K562 (cell line): ENCODE measurements at regions not wholly inside any gene's neighbourhood (a gene's known extent, or its start where the extent isn't known, plus 50 kb on each side); places are given as distances from the start of the nearest gene placed in this dataset.

Source experiments
- ATAC-seq: fragments of 200-7000 bp; cut with Tn5 transposase; 3 replicates; pipeline ENCODE4 v1.9.1; 2020; ENCODE audit warnings: moderate library complexity
- BruUV-seq: library from RNA; stranded (reverse); fragments of 400-500 nt; replicated peaks from 2 replicates; lab custom pipeline; 2021; lab: Mats Ljungman, UMichigan
- CTCF ChIA-PET: fragments of 300-600 bp; formaldehyde crosslinking; extraction: SDS; loops from one replicate; lab custom pipeline; 2021; ENCODE audit warnings: low intra/inter-chr PET ratio; lab: Yijun Ruan, JAX
- POLR2A ChIA-PET: fragments of 300-600, 350-650 bp; sonication (Branson Sonifier 250); formaldehyde crosslinking; extraction: SDS; loops from one replicate; lab custom pipeline; 2021; ENCODE audit warnings: antibody characterized with exemption, inconsistent platforms; lab: Yijun Ruan, JAX
- DNase-seq, 4 experiments: peaks; one replicate each; pipeline versions ENCODE4 v3.0.0 to v3.0.0-alpha.2; 2011 to 2018; ENCODE audit warnings: low spot score in 3 of 4, mixed read lengths in 3 of 4; ENCODE audit errors: extremely low read depth in 1 of 4
- FAIRE-seq: peaks from 2 replicates; lab custom pipeline; 2011; peaks lifted over from hg19 to GRCh38; lab: Jason Lieb, UNC
- H2AFZ ChIP-seq: 2 replicates; pipeline ENCODE4 v1.6.0; 2011; ENCODE audit warnings: low read depth, low read length, control low read depth, inconsistent platforms
- H3K27ac ChIP-seq: fragments of 200-600 bp; 3 replicates; pipeline ENCODE4 v1.8.0; 2011; ENCODE audit warnings: low read depth, mild to moderate bottlenecking, control low read depth, inconsistent platforms, low read length, moderate library complexity, mixed read lengths; ENCODE audit errors: extremely low read depth
- H3K27me3 ChIP-seq, 2 experiments: fragments of 300-600 bp in 1 of 2; 2 replicates in 1 of 2; 3 replicates in 1 of 2; pipeline versions ENCODE4 v1.6.0 to v1.8.0; 2011; ENCODE audit warnings: inconsistent platforms in 2 of 2, low read length in 2 of 2, mild to moderate bottlenecking in 1 of 2, mixed read lengths in 1 of 2, moderate library complexity in 1 of 2; ENCODE audit not compliant: control insufficient read depth in 2 of 2, insufficient read depth in 2 of 2
- H3K36me3 ChIP-seq: fragments of 300-600 bp; 3 replicates; pipeline ENCODE4 v1.8.0; 2011; ENCODE audit warnings: mild to moderate bottlenecking, low read length, inconsistent platforms; ENCODE audit not compliant: control insufficient read depth, insufficient read depth
- H3K4me1 ChIP-seq, 2 experiments: fragments of 200-600 bp in 1 of 2; replicated peaks in 1 of 2; 2 replicates in 1 of 2; 3 replicates in 1 of 2; pipeline versions ENCODE4 v1.5.1 to v1.8.0; 2011; ENCODE audit warnings: inconsistent platforms in 2 of 2, low read length in 2 of 2, mild to moderate bottlenecking in 1 of 2, mixed read lengths in 1 of 2, moderate library complexity in 1 of 2; ENCODE audit not compliant: control insufficient read depth in 2 of 2, insufficient read depth in 2 of 2
- H3K4me2 ChIP-seq: 2 replicates; pipeline ENCODE4 v1.6.1; 2011; ENCODE audit warnings: low read length, control low read depth, inconsistent platforms, mixed read lengths; ENCODE audit not compliant: insufficient read depth
- H3K4me3 ChIP-seq: fragments of 200-600 bp; sonication (generic), shearing (Covaris generic); 2 replicates; pipeline ENCODE4 v1.5.1; 2016; ENCODE audit warnings: control low read depth, inconsistent platforms
- H3K79me2 ChIP-seq: fragments of 200-600 bp; 3 replicates; pipeline ENCODE4 v1.8.0; 2011; ENCODE audit warnings: low read length, inconsistent platforms; ENCODE audit not compliant: control insufficient read depth, insufficient read depth
- H3K9ac ChIP-seq, 2 experiments: 2 replicates each; pipeline versions ENCODE4 v1.6.0 to v1.6.1; 2011; ENCODE audit warnings: low read depth in 2 of 2, low read length in 2 of 2, control low read depth in 1 of 2, inconsistent platforms in 1 of 2, mild to moderate bottlenecking in 1 of 2, mixed read lengths in 1 of 2; ENCODE audit not compliant: insufficient read depth in 1 of 2
- H3K9me1 ChIP-seq: one replicate; pipeline ENCODE4 v1.6.0; 2011; ENCODE audit warnings: inconsistent platforms, mild to moderate bottlenecking, low read length, moderate library complexity; ENCODE audit not compliant: control insufficient read depth, insufficient read depth
- H3K9me3 ChIP-seq: replicated peaks from 2 replicates; pipeline ENCODE4 v1.5.1; 2011; ENCODE audit warnings: low read depth, low read length, inconsistent platforms; ENCODE audit not compliant: control insufficient read depth, insufficient read depth
- H4K20me1 ChIP-seq: replicated peaks from 2 replicates; pipeline ENCODE4 v1.6.1; 2011; ENCODE audit warnings: low read length, inconsistent platforms, mixed read lengths; ENCODE audit not compliant: control insufficient read depth, insufficient read depth
- KAT8 ChIP-seq: fragments of 450-650 bp; IDR thresholded peaks from 2 replicates; pipeline ENCODE4 v1.6.1; 2016; ENCODE audit warnings: low read depth, mild to moderate bottlenecking
- NFYB ChIP-seq: IDR thresholded peaks from 2 replicates; pipeline ENCODE4 v1.6.1; 2011; ENCODE audit warnings: mild to moderate bottlenecking, moderate library complexity; ENCODE audit not compliant: insufficient read length; ENCODE audit errors: extremely low read depth
- PML ChIP-seq: IDR thresholded peaks from 2 replicates; pipeline ENCODE4 v1.6.1; 2012; ENCODE audit warnings: low read length, inconsistent platforms
- POU5F1 ChIP-seq: fragments of 150-350 bp; IDR thresholded peaks from 2 replicates; pipeline ENCODE4 v1.6.1; 2014; ENCODE audit warnings: borderline replicate concordance, low read length, low read depth, mild to moderate bottlenecking; ENCODE audit not compliant: partially characterized antibody
- WGBS: fragments of 100-300 bp; shearing (Covaris generic); methylation state at CpG from one replicate; pipeline ENCODE4 v1.1.6; 2016; ENCODE audit warnings: low coverage, mixed read lengths; ENCODE audit not compliant: insufficient coverage; ENCODE audit errors: missing lambda C conversion rate; 5-methylcytosine and 5-hydroxymethylcytosine counted together
- in situ Hi-C: fragments of 300-500 bp; cut with MboI; formaldehyde crosslinking; loops from 4 replicates; pipeline ENCODE4 v1.15.0; 2018; ENCODE audit warnings: inconsistent platforms, mixed read lengths
- intact Hi-C: fragments of 100-400 bp; cut with micrococcal nuclease; formaldehyde crosslinking; loops from 2 replicates; pipeline ENCODE4 v1.14.2; 2022
- TF ChIP-seq, protein P1 (sequence below), 2 experiments: fragments of 450-650 bp in 1 of 2; sonication (generic) in 1 of 2; formaldehyde crosslinking in 1 of 2; IDR thresholded peaks; 2 replicates each; pipeline versions ENCODE4 v1.7.1 to v1.9.0; 2016 to 2022; ENCODE audit warnings: inconsistent platforms in 1 of 2, mild to moderate bottlenecking in 1 of 2, missing genetic modification reagents in 1 of 2

DNA sequence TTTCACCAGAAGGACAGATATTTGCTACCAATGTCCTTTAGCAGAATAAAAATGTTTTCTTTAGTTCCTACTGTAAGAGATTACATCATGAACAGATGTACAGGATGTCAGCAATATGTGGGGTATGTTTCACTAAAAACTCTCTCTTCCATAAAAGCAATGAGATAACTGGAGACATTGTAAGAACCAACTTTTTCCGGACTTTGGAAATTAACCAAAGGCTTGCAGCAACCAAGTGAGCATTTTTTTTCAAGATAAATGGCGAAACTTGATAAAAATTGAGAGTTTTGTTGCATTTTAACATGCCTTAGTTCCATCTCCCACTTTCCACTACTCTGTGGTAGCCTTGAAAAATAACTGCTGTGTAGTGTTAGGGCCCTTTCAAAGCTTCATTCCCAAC, 429.8 kb upstream of the CDH2 start:
- in situ Hi-C loops = no loop called here
- no peak for DNase-seq
- no peaks in the 10 kb centered on the region for H4K20me1 ChIP-seq
- no peak for FAIRE-seq
- no TSS peak for BruUV-seq
- 2% methylated on average over 2 of the region's 2 CpGs for WGBS
- H3K27ac ChIP-seq = no peak overlapping the region
- H3K9ac ChIP-seq = no peak overlapping the region
- POLR2A ChIA-PET = no interaction called here
- no peaks in the 10 kb centered on the region; the same call in 1 of the 2 replicates for H3K9me3 ChIP-seq
- no peaks in the 10 kb centered on the region for H3K79me2 ChIP-seq
- no peaks in the 10 kb centered on the region for H3K27me3 ChIP-seq
- H3K36me3 ChIP-seq = no peaks in the 10 kb centered on the region
- H3K4me2 ChIP-seq = no peak overlapping the region
- CTCF ChIA-PET = interaction anchor here (0.6 kb wide), 1 partner anchor 214 kb away, joined by 3 read pairs; no protein-coding TSS in a partner anchor
- ATAC-seq = no peak
- no peaks in the 10 kb centered on the region for H3K4me1 ChIP-seq
- H3K4me3 ChIP-seq = no peak overlapping the region
- no peaks in the 10 kb centered on the region for H3K9me1 ChIP-seq
- intact Hi-C loops = no loop called here
- H2AFZ ChIP-seq = no peak overlapping the region
- TF ChIP-seq, protein P1, sequence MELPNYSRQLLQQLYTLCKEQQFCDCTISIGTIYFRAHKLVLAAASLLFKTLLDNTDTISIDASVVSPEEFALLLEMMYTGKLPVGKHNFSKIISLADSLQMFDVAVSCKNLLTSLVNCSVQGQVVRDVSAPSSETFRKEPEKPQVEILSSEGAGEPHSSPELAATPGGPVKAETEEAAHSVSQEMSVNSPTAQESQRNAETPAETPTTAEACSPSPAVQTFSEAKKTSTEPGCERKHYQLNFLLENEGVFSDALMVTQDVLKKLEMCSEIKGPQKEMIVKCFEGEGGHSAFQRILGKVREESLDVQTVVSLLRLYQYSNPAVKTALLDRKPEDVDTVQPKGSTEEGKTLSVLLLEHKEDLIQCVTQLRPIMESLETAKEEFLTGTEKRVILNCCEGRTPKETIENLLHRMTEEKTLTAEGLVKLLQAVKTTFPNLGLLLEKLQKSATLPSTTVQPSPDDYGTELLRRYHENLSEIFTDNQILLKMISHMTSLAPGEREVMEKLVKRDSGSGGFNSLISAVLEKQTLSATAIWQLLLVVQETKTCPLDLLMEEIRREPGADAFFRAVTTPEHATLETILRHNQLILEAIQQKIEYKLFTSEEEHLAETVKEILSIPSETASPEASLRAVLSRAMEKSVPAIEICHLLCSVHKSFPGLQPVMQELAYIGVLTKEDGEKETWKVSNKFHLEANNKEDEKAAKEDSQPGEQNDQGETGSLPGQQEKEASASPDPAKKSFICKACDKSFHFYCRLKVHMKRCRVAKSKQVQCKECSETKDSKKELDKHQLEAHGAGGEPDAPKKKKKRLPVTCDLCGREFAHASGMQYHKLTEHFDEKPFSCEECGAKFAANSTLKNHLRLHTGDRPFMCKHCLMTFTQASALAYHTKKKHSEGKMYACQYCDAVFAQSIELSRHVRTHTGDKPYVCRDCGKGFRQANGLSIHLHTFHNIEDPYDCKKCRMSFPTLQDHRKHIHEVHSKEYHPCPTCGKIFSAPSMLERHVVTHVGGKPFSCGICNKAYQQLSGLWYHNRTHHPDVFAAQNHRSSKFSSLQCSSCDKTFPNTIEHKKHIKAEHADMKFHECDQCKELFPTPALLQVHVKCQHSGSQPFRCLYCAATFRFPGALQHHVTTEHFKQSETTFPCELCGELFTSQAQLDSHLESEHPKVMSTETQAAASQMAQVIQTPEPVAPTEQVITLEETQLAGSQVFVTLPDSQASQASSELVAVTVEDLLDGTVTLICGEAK (IDR thresholded peaks at IDR 0.05) = no peak
- TF ChIP-seq, protein P1 (CRISPR knock-in tag; IDR thresholded peaks at IDR 0.05) = no peak
- TF ChIP-seq PML (no peak), NFYB (no peak), POU5F1 (no peak), KAT8 (no peak)
